NCI-H1092 (cell line): ENCODE measurements at regions not wholly inside any gene's neighbourhood (a gene's known extent, or its start where the extent isn't known, plus 50 kb on each side); places are given as distances from the start of the nearest gene placed in this dataset.

Experiments
- DNase-seq: peaks from one replicate; lab custom pipeline; 2025; lab: John Stamatoyannopoulos, UW

DNA sequence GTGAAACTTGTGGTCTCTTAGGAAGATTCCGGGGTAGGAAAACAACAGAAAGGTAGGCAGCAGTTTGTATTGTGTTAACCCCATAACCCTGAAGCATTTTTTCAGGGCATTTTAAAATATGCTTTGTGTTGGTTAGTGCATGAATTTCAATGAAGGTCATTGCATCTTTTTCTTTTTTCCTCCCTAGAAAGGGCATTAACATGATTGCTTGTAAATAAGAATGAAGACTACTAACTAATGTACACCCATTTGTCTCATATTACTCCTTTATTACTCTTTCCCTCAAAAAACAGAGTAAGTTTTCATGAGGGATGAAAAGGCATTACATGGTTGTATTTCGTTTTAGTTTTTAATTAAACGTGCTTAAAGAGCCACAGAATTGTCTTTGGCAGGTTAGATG, 141.4 kb downstream of the OGFRL1 start:
- no peak for DNase-seq

DNA sequence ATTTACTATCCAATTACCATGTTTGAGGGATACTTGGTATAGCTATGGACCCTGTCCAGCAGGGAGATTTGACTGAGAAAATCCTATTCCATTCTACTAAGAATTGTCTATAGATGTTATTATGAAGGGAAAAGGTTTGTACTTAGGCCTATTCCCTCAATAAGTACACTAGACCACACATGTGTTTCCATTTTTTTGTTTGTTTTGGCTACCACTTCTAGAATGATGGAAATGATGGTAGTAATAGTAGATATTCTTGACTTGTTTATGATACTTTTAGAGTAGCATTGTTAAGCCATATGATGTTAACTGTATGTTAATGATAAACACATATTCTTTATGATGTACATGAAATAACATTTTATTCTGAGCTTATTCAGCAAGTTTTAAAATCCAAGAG, 144.8 kb downstream of the OGFRL1 start:
- no peak for DNase-seq

DNA sequence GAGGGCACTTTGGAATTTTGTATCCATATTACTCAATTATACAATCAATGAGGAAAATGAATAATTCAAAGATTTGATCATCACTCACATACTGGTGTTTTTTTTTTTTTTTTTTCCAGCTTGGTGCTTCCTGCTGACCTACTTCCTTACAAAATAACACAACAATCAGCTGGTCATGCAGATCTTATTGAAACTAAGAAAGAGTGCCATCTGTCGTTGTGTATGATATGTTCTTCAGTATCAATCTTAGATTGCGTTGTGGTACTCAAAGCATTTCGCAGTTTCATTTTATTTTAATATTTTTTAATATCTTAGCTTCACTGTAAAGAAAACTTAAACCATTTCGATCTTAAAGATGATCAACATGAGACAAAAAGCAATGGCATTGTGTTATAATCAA, 155.6 kb downstream of the OGFRL1 start:
- no peak for DNase-seq

DNA sequence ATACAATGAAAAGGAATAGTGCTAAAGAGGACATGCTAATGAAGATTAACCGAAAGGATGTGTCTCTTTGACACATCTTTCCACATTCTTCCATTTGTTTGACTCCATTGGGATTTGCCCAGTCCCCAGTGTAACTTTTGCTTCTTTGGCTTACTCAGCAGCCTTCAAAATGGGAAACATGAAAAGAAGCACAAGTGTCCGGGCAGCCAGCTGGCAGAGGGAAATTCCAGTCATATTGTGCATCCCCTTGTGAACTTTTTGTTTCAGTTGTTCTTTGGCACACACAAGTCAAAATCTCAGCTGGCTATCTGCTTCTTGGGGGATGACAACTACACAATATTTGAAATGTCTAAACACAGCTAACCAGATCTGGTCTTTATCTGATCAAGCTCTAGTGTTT, 157.4 kb downstream of the OGFRL1 start:
- no peak for DNase-seq

DNA sequence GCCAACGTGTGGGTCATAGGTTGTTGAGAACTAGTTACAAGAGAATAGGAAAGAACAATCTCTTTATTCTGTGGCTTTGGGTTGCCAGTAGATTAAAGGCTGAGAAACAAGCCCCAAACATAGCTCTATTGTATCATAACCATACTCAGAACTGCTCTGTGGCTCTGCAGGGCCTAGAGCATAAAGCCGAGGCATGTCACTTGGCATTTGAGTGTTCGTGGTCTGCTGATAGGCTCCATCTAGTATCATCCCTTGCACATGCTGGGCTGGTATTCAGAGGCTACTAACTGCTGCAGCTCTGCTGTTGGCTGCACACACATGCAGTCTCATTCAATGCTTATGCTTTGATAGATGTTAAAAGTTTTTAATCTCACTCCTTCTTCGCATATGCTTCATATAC, 157.9 kb downstream of the OGFRL1 start:
- no peak for DNase-seq

DNA sequence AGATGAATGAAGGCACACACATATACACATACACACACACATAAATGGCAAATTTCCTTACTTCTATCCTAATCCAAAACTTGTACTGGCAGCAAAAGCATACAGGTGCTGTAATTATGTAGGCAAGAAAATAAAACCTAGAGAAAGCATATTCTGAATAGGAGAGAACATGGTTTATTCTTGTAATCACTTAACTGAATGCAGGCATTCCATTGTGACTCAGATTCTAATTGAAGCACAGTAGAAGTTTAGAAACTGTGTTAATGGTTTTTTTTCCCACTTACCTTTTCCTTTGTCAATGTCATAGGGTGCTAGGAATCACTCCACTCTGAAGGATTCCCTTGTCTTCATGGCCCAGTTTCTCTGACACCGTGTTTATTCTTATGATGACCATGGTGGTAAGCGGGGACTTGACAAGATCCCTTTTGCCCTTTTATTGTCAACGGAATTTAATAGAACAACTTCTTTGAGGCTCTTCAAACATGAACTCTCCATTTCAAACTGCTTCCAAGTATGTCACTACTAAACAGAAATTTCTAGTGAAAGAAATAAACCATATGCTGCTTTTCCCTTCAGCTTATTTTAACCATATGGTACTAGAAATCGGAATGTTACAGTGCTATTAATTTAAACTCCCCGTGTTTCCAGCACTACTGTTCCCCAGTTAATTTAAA, 164.2 kb downstream of the OGFRL1 start:
- no peak for DNase-seq

DNA sequence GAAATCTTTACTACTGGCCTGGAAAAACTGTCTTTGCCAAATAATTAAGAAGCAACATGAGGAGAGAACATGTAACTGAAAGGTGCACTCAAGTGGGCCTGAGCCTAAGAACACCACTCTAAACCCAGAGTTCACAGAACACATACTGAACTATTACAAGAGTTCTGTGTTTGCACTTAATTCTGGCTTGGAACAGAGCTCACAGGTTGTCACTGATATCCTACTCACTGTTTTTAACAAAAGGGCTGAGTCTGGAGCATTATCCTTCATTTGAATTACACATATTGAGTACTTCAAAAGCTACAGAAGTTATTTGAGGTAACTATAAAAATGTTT, 164.7 kb downstream of the OGFRL1 start:
- no peak for DNase-seq

DNA sequence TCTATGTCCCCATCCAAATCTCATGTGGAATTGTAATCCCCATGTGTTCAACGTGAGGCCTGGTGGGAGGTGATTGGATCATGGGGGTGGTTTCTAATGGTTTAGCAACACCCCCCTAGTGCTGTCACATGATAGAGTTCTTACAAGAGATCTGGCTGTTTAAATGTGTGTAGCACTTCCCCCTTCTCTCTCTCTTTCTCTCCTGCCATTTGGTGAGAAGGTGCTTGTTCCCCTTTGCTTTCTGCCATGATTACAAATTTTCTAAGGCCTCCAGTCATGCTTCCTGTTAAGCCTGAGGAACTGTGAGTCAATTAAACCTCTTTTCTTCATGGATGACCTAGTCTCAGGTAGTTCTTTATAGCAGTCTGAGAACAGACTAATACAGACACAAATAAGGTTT, 165.4 kb downstream of the OGFRL1 start:
- DNase-seq: no peak

DNA sequence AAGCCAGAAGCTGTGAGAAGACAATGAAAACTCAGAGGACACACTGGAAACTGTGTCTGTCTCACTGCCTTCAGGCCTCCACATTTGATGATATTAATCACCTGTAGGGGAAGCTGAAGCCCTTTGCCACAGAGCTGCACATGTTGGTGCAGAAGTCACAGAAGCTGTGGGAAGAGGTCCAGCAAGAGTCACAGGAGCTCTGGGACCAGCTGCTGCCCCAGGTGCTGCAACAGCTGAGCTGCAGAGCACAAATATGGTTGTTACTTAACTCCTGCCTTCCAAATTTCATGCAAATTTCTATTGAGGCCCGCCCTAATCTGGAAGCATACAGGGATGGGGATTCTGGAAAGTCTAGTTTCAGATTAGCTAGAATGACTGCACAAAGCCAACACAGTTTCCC, 169.3 kb downstream of the OGFRL1 start:
- no peak for DNase-seq

DNA sequence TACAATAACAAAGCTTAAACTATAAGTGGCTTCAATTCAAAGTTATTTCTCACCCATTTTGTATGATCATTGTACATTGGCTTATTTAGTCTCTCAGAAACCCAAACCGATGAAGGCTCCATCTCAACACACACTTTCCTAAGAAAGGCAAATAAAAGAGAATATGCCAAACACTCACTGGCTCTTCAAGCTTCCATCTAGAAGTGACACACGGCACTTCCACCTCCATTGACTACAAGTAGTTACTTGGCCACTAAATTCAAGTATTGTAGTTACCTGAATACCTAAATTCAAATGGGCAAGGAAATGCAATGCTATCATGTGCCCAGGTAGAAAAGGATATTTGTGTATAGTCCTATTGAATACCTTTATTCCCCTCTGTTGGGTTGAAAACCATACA, 170.6 kb downstream of the OGFRL1 start:
- DNase-seq: no peak

DNA sequence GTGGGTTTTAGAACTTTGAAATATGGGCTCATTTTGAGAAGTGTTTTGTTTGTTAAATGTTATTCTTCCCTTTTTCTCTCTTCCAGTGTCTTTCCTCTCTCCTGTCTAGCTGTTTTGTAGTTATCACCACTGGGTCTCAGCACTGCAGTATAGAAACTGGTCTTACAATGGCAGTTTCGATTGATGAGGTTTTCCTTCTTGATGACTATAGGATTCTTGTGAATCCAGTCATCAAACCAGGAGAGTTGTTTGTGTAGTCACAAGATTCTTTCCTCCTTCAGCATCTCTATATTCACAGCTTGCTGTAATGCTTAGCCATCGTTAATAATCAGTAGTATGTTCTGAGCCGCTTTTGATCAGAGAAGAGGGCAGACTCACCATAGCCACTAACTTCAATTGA, 172.3 kb downstream of the OGFRL1 start:
- DNase-seq: no peak

DNA sequence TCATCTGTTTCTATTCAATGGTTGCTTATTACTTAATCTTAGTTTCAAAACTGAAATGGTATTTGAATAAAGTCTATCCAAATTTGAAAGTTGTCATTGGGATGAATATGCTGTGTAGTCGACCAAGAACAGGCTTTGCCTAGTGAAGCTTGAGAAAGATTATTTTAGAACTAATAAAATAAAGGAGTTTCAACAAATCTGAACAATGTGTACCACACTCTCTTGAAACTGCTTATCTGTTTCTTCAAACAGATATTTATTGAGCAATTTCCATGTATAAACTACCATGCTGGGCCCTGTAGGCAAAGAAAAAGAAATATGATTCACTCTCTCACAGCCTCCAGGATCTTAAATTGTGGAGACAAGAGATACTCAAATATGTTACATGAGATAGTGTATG, 174.4 kb downstream of the OGFRL1 start:
- DNase-seq: no peak

DNA sequence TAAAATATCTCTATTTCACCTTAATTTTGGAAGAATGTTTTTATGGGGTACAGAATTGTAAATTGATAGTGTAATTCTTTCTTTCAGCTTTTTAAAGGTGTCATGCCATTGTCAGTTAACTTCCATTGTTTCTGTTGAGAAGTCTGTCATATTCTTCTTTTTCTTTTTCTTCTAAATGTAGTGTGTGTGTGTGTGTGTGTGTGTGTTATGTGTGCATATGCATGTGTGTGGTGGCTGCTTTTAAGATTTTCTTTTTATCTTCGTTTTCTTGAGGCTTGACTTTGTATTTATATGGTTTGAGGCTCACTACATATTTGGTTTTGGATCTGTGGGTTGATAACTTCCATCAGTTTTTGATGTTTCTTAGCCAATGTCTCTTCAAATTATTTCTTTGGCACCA, 176.5 kb downstream of the OGFRL1 start:
- DNase-seq: no peak

DNA sequence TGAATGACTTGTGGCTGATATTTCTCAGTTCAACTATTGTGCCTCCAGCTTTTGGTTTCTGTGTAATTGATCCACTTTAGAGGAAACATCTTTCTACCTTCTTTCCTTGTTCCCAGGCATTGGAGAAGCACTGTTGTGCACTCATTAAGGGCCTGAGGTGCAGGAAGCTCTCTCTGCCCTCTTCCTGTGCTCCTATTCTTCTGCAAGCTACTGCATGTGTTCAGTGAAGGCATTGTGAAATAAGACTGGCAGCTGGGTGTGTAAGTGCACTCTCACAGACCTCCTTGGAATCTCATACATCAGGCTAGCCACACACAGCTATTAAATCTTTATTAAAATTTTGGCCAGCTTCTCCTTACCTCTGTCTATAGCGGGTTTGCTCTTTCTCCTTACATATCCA, 177.8 kb downstream of the OGFRL1 start:
- DNase-seq: no peak

DNA sequence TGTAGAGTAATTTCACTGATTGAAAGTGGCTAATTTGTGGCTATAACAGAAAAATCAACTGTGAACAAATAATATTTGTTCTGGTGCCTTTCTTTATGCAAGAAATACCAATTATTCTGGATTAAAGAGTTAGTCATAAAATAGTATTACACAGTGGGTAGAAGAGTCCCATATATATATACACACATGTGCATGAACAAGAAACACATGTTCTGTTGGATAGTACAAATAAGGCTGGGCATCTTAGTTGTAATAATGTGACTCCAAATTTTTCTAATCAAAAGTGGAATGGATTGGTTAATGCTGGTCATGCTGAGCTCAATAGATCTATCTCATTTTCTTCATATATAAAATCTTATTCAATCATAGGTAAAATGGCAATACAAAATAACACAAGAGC, 179.4 kb downstream of the OGFRL1 start:
- DNase-seq: no peak

DNA sequence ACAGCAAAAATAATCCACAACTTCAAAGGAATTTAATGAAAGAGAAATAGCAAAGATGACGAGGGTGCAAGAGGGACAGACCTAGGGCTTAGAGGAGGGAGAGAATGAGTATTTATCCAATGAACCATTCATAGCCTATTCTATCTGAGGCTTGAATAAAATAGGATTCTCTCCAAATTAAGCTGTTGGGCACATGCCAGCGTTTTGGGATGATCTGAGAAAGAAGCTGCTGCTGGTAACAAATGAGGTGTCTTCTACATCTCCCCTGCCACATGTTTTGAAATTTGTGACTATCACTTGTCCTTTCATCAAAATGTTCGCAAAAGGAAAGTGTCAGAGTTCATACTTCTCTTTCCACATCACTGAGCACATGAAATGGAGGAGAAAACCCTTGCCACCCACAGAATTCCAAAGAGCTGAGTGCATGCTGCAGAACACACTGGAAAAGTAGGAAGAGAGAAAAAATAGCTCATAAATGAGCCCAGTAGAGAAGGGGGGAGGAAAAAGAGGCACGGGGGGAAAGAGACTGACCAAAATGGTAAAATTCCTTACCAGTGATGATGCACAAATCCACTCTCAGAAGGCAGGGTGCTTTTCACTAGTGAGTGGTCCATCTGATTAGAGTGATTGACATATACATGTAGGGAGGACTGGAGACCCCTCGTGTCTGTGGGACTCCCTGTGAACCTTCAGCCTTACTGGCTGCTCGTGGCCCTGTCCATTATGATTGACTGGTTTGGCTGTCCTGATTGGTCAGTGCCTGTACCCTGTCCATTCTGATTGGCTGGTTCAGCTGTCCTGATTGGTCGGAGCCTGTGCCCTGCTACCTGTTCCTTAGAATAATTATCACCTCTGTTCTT, 180.5 kb downstream of the OGFRL1 start:
- DNase-seq: no peak

DNA sequence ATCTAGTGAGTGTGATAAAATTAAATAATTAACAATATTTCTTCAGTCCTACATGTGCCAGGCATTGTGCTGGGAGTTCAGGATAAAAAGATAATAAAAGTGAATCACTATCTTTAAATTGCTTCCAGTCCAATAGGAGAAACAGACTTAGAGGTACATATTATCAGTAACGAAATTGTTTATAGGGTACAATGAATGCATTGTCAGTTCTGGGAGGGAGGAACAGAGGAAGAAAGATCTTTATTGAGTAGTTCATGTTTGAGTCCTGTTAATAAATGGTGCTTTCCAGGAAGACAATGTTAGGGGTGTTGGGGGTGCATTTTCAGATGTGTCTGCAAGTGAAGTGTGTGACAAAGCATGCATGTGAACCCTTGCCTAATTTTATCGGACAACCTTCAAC, 183.1 kb downstream of the OGFRL1 start:
- DNase-seq: no peak

DNA sequence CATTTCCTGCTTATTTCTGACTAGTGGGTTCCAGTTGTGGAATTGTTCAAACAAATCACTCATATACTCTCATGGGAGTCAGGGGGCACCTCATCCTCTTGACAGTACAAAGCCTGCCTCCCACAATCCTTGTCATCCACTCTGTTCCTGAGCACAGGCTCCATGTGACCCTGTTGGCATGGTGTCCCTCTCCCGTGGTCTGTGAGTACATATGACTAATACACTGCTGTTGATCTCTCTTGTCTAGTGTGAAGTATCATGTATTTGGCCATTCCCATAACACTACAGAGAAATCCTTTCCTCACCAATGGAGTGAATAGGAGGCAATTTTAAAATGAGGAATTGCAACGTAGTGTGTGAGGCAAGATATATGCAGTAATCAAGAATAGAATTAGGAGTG, 185.3 kb downstream of the OGFRL1 start:
- no peak for DNase-seq

DNA sequence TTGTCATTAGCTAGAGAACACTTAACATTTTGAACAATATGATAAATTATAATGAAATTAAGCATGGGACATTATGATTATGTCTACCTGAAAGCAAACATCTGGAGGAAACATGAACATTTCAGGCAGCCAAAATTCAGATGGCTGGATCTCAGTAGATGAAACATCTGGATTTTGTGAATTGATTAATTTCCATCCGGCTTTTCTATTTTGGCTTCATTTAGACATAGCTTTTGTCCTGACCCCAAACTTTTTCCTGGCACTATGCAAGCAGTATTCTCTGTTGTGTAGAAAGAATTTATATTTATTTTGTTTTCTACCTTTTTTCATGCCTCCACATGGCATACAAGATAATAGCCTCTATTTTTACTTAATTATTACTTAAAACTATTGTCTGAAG, 186.3 kb downstream of the OGFRL1 start:
- no peak for DNase-seq

DNA sequence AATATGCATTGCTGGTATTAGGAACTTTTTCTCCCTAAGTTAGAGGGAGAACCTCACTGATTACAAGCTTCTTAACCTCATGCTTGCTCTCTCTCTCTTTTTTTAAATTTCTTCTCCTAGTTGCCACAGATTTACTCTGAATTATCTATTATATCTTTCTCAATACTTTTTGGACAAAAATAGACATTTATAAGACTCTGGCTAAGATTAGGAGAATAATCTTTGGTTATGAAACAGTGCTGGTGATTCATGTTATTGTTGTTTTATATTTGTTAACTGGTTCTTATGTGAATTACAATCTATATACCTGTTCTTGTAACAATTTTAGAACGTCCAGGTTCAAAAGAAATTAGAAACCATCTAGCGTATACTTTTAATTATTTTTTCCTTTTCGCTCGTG, 187.8 kb downstream of the OGFRL1 start:
- DNase-seq: no peak

DNA sequence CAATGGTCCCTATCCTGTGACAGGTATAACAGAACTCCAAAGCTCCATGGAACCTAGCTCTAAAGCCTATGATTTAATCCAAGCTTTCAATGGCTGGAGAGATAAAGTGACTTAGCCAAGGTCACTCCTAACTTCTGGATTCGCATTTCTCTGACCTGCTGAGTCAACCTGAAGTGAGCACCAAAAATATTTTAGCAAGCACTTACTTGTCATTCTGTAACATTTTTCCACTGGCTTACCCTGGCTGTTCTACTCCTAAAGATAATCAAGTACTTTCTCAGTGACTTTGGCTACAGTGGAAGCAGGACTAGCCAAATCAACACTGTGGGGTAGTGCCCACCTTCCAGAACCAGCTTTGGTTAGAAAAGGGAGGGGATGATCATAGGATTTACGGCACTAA, 188.3 kb downstream of the OGFRL1 start:
- no peak for DNase-seq

DNA sequence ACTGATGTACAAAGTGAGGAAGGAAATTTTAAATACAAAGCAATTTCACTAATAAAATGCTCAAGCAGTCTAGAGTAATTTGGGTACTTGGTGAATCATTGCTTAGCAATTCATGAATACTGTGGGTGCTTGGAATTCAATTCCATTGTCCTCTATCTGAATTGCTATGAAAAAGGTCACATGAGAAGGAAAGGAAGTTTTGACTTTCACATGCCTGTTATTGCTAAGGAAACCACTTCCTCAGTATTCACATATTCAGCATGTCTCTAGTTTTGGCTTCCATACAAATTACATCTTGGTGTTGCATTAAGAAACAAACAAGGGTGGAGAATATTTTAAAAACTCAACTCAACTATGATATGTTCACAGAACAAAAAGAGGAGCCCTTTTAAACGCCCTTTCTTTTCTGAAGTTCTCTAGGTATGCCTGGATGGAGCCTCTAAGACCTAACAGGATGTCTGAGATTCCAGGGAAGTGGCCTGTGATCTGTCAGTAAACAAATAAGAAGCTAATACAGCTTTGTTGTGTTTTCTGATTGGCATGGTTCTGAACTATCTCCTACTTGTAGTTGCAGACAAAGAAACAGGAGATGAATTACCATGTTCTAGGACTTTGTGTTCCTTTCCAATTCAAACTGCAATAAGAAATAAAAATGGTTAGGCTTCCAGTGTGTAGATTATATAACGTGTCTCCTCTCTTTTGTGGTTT, 190.4 kb downstream of the OGFRL1 start:
- DNase-seq: no peak

DNA sequence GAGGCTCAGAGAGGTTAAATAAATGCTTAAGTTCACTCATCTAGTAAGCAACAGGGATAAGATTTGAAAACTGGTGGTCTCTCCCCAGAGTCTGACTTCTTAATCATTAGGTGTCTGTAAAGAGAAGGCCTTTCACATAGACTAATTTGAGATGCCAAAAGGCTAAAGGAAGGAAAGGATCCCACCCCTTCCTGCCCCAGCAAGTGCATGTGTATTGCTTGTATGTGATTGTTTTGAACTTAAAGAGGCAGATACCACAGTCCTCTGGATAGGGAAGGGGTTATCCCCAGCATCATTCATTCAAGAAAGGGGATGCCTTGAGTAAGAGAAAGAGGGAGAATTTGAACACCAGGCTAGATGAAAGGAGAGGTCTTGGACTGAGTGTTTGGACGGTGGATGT, 192.0 kb downstream of the OGFRL1 start:
- no peak for DNase-seq
